Activated gamma-delta T cell (primary cell): ENCODE measurements at regions not wholly inside any gene's neighbourhood (a gene's known extent, or its start where the extent isn't known, plus 50 kb on each side); places are given as distances from the start of the nearest gene placed in this dataset.

Source experiments
- DNase-seq: peaks from one replicate; lab custom pipeline; 2025; lab: John Stamatoyannopoulos, UW

DNA sequence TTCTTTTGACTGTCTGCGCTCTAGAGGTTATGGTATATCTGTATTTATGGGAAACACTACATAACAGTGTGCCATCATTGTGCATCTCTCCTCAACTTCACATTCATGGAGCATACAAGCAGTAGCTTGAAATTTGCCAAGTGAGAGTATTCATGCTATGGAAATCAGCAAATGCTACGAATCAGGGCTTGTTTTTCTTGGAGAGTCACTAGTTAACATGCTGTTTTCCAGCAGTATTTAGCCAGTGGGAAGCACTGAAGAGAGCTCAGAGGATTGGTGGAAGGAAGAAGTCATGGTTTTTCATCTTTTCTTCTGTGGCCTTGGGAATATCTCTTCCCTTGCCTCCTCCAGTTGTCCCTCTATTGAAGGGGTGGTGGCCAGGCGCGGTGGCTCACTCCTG lies 303.0 kb downstream of the PSAT1 start:
- DNase-seq: no peak

GRCh38 chr9:78601957-78602565 lies 305.1 kb downstream of the PSAT1 start:
- DNase-seq: no peak

- no peak for DNase-seq
Observed at GRCh38 chr9:78605041-78606000, 308.4 kb downstream of the PSAT1 start.

DNA sequence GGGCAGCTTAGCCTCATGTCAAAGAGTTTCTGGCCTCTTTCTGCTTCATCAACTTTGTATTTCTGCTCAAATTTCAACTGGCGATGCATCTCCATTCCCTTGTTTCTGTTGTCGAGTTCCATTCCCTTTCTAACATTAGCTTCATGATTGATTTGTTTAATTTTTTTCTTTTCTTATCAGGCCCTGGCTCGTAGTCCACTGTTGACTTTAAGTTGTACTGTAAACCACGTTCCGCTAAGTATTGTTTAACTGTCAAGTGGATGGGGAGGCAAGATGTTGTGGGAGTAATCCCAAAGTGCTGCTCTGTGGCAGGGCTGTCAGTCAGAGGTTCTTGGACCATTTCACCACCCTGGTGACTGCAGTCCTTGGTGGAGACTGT lies 309.1 kb downstream of the PSAT1 start:
- no peak for DNase-seq

- DNase-seq: no peak
Observed at GRCh38 chr9:78607853-78608252, 310.9 kb downstream of the PSAT1 start.

DNA sequence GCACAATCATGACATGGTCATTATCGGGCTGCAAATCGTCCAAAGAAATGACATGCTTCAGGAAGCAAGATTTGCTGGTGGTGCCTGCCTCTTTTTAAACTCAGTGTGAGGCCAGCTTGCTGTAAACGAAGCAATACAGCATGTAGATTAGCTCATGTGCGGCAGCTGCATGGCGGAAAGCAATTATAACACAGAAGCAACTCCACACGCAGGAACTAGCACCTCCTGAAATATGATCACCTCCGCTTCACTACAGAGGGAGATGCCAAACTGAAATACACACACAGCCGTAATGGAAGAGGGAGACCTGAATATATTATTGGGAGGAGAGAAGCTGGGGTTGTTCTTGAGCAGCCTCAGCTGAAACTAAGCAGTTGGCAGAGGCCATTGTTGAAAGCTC lies 312.5 kb downstream of the PSAT1 start:
- DNase-seq: no peak

- DNase-seq: no peak
Observed at GRCh38 chr9:78612091-78612490, 315.2 kb downstream of the PSAT1 start.

- DNase-seq: no peak
Observed at GRCh38 chr9:78613006-78613405, 316.1 kb downstream of the PSAT1 start.

DNA sequence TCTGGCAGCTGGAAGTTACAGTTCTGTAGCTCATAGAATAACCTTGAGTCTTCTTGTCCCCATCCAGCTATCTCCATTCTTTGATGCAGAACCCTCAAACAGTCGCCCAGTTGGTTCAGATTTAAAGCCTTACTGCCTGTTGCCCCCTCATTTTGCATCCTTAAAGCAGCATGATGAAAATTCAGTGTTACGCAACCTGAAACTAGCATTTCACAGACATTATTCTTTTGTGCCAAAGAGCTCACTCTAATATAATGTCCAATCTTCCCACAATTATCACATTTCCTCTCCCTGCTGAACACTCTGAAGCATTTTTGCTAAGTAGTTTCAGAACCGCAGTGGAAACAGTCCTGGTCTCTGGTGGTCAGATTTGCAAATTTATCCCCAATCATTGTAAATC lies 318.0 kb downstream of the PSAT1 start:
- DNase-seq: no peak

DNA sequence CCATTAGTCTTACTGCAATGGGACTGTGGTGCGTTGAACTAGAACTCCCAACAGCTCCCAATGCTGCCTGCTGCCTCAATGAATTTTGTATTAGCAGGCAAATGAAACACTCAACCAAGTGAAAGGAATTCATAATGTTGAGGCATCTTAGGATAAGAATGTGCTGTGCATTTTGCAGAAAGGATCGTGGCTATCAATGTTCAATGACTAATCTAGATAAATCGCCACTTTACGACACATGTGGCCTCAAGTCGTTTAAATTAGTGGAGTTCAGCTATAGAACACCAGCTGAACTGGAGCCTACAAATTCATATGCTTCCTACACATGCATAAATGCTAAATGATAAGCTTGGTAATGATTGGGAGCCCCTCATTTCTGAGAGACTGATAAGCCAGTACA lies 318.4 kb downstream of the PSAT1 start:
- no peak for DNase-seq

- DNase-seq: no peak
Observed at GRCh38 chr9:78618735-78619134, 321.8 kb downstream of the PSAT1 start.

- DNase-seq: no peak
Observed at GRCh38 chr9:78620303-78620702, 323.4 kb downstream of the PSAT1 start.

GRCh38 chr9:78620764-78621163 lies 323.8 kb downstream of the PSAT1 start:
- no peak for DNase-seq

- no peak for DNase-seq
Observed at GRCh38 chr9:78622126-78622525, 325.2 kb downstream of the PSAT1 start.

- no peak for DNase-seq
Observed at GRCh38 chr9:78626971-78627370, 330.0 kb downstream of the PSAT1 start.

- DNase-seq: no peak
Observed at GRCh38 chr9:78630966-78631365, 334.0 kb downstream of the PSAT1 start.

DNA sequence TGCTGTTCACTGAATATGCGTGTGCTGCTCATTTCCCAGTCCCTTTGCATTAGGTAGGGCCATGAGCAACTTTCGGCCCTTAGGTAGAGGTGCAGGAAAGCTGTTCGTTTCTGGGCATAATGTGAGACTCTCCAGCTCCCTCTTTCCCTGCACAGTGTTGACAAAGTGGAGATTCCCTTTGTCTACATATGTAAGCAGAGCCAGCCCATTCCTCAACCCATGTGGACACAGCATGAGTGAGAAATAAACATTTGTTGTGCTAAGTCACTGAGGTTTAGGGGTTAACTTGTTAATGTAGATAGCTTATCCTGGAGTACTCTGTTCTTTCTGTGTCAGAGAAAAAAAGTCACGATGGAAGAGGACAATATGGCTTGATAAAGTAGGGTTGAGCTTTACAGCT lies 343.8 kb downstream of the PSAT1 start:
- no peak for DNase-seq

DNA sequence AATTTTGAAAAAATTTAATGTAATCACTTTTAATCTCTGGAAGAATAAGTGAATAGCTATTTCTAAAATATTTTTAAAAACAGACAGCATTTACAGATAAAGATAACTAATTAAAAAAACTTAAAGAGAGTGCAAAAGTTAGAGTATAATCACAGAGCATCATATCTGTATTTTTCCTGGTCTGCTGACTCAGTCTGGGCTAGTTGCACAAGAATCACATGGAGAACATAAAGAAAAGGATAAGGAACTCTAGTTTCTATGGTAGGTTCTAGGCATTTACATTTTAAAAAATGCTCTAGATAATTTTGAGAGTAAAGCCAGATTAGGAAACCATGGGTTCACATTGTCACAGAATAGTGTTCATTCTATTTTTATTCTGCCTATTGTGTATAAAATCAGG lies 347.4 kb downstream of the PSAT1 start:
- DNase-seq: no peak

GRCh38 chr9:78654324-78654723 lies 357.4 kb downstream of the PSAT1 start:
- DNase-seq: no peak

- DNase-seq: no peak
Observed at GRCh38 chr9:78663369-78663768, 366.4 kb downstream of the PSAT1 start.

DNA sequence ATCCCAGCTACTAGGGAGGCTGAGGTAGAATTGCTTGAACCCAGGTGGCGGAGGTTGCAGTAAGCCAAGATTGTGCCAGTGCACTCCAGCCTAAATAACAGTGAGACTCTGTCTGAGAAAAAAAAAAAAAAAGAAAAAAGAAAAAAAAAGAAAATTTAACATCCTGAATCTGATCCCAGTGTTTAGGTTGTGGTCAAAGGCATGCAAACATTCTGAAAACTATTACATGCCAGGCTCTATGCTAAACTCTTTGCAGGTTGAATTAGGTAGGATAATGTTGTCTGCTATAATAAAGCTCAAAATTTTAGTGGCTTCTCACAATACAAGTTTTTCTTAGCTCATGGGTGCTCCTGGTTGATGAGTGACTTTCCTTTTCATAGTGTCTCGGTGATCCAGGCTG lies 367.4 kb downstream of the PSAT1 start:
- no peak for DNase-seq

DNA sequence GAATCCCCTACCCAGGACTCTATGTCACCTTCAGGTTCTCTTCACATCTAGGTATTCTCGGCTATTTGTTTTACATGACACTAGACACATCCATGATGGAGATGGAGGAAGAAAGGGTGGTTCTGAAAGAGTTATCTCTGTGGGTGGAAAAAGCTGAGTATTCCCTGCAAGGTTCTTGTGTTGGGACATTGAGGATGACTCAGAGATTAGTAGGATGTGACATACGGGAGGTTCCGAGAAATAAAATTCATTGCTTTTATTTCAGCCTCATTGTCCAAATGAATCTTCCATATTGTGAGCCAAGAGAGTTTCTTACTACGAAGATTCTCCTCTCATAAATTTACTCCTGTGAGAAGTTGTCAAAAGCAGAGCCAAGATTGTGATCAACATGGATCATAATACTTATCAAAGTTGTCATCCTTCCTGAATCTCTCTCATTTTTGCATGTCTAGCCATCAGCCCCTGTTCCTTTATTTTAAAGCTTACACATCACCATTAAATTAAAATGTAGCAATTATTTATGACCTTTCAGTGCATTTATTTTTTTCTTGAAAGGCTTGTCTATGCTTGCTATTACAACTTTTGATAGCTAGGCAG lies 370.0 kb downstream of the PSAT1 start:
- DNase-seq: no peak
